Mucosa of descending colon (tissue), 3 donors: ENCODE measurements at regions not wholly inside any gene's neighbourhood (a gene's known extent, or its start where the extent isn't known, plus 50 kb on each side); places are given as distances from the start of the nearest gene placed in this dataset.

ENCODE experiments used
- ATAC-seq: fragments of 200-7000 bp; cut with Tn5 transposase; one replicate; pipeline ENCODE4 v1.9.1; 2020; ENCODE audit warnings: mild to moderate bottlenecking, moderate library complexity
- DNase-seq, 3 donors: peaks; one replicate each; pipeline ENCODE4 v3.0.0-alpha.2; 2020
- H3K36me3 ChIP-seq: fragments of 200-600 bp; one replicate; pipeline ENCODE4 v1.8.0; 2021; ENCODE audit warnings: low read depth, mild to moderate bottlenecking
- H3K4me1 ChIP-seq: fragments of 200-600 bp; one replicate; pipeline ENCODE4 v1.8.0; 2021; ENCODE audit warnings: low read depth, mild to moderate bottlenecking
- H3K4me3 ChIP-seq: fragments of 200-600 bp; one replicate; pipeline ENCODE4 v1.8.0; 2021; ENCODE audit warnings: mild to moderate bottlenecking
- H3K9me3 ChIP-seq: fragments of 200-600 bp; one replicate; pipeline ENCODE4 v1.8.0; 2021; ENCODE audit warnings: mild to moderate bottlenecking
- CTCF ChIP-seq: fragments of 200-600 bp; IDR thresholded peaks from one replicate; pipeline ENCODE4 v1.8.0; 2022; ENCODE audit warnings: antibody characterized with exemption, mild to moderate bottlenecking
- intact Hi-C, 2 donors: fragments of 100-400 bp; cut with DNase I in 1 of 2; cut with micrococcal nuclease in 1 of 2; formaldehyde crosslinking; loops; one replicate each; pipeline versions ENCODE4 v1.11.0 to v1.11.1; 2022; cut with DNase I, micrococcal nuclease
- donor health status: DM: no; HTN: no; CAD: no; lungs with moderate emphysema.
- donor health status: DM: no; HTN: no; CAD: no.
- donor health status: DM: no; HTN: yes; CAD: no.

GRCh38 chr4:134754301-134755019 is 552.9 kb upstream of the PABPC4L start:
- DNase-seq (no peak), ATAC-seq (no peak)
- TF ChIP-seq CTCF = no peak
- H3K4me3 ChIP-seq = no peak overlapping the region
- H3K4me1 ChIP-seq = no peaks in the 10 kb centered on the region
- intact Hi-C loops = no loop called here
- no peaks in the 10 kb centered on the region for H3K36me3 ChIP-seq
- no peaks in the 10 kb centered on the region for H3K9me3 ChIP-seq

GRCh38 chr4:134753390-134753789 is 551.8 kb upstream of the PABPC4L start:
- no peak for TF ChIP-seq CTCF
- Histone ChIP-seq H3K36me3 (no peaks in the 10 kb centered on the region), H3K4me1 (no peaks in the 10 kb centered on the region), H3K9me3 (no peaks in the 10 kb centered on the region), H3K4me3 (no peak overlapping the region)
- ATAC-seq (no peak), DNase-seq (no peak)
- intact Hi-C loops = no loop called here

- TF ChIP-seq CTCF = no peak
- intact Hi-C loops = no loop called here
- Histone ChIP-seq H3K4me1 (no peaks in the 10 kb centered on the region), H3K36me3 (no peaks in the 10 kb centered on the region), H3K4me3 (no peak overlapping the region), H3K9me3 (no peaks in the 10 kb centered on the region)
- no peak for DNase-seq
- ATAC-seq = no peak
Observed at GRCh38 chr4:134747108-134747805, 545.7 kb upstream of the PABPC4L start.

- DNase-seq = no peak
- intact Hi-C loops = no loop called here
- H3K4me1 ChIP-seq = no peaks in the 10 kb centered on the region
Observed at GRCh38 chr4:134740290-134740689, 538.7 kb upstream of the PABPC4L start.

GRCh38 chr4:134735901-134736300 is 534.3 kb upstream of the PABPC4L start:
- no peak for ATAC-seq
- H3K4me3 ChIP-seq = no peak overlapping the region
- intact Hi-C loops = no loop called here
- no peaks in the 10 kb centered on the region for H3K9me3 ChIP-seq
- DNase-seq = no peak
- H3K4me1 ChIP-seq = no peaks in the 10 kb centered on the region
- H3K36me3 ChIP-seq = no peaks in the 10 kb centered on the region
- no peak for TF ChIP-seq CTCF

More at GRCh38 chr4:134740290-134740689, 538.7 kb upstream of the PABPC4L start:
- ATAC-seq = no peak
- Histone ChIP-seq H3K9me3 (no peaks in the 10 kb centered on the region), H3K4me3 (no peak overlapping the region), H3K36me3 (no peaks in the 10 kb centered on the region)
- TF ChIP-seq CTCF = no peak
